ENCODE measurements at regions not wholly inside any gene's neighbourhood (a gene's known extent, or its start where the extent isn't known, plus 50 kb on each side); places are given as distances from the start of the nearest gene placed in this dataset.
"Not testable (repeated sequence)": the region's sequence is repeated elsewhere in the genome, so short reads cannot be mapped to it uniquely, and the experiment has no call there.

DNA sequence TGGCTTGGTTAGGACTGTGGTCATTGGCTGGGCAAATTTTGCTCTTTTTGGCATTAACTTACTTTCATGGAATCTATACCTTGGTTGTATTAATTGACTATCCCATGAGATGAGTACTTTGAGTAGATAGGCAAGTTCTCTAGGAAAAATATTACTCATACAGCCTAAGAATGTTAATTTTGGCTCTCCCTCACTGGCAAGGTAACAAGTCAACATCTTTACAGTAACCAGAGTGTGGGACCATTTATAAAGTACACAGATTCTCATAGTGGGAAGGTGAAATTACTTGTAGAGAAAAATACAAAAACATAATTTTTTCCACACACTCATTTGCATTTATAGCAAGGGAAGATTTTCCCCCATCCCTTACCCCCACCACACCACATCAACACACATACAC lies 154.6 kb upstream of the ZNF608 start:
- DNase-seq, result no peak

- DNase-seq, result peak; percentile 65
These were observed 155.8 kb upstream of the ZNF608 start for GRCh38 chr5:124902097-124902821.

DNA sequence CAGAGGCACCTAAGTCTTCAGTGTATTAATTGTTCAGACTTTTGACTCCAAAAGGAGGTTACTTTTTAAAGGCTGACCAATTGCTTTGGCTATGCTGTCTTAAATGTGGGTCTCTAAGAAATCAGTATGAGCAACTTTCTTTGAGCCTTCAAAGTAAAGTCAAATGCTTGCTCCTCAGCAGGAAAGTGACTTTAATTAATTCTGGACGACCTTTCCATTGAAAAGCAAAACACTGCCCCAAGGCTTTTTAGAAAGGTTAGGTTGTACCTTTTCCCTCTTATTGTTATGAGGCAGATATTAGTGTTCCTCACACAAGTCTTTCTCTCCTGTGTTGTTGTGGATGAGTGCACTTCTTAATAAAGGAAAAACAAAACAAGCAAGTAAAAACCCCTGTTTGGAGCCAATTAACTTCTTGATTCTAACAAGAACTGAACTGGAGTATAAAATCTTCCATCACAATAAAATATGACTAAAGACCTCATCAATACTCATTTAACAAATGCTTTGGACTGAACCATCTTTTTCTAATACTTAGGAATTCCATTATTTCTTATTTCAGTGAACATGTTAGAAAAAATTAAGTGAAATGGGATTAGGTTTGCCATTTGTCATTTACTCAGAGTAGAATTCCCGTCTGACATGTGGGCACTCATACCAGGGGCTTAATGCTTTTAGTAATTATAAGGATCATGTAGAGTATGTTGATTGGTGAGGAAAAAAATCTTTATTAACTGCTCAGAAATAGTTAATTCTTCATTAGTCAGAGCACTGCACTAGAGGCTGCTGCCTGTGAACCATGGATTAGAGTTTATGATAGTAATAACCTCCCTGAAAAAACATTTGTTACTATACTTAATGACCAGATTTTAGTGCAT lies 159.1 kb upstream of the ZNF608 start:
- no peak for DNase-seq

DNA sequence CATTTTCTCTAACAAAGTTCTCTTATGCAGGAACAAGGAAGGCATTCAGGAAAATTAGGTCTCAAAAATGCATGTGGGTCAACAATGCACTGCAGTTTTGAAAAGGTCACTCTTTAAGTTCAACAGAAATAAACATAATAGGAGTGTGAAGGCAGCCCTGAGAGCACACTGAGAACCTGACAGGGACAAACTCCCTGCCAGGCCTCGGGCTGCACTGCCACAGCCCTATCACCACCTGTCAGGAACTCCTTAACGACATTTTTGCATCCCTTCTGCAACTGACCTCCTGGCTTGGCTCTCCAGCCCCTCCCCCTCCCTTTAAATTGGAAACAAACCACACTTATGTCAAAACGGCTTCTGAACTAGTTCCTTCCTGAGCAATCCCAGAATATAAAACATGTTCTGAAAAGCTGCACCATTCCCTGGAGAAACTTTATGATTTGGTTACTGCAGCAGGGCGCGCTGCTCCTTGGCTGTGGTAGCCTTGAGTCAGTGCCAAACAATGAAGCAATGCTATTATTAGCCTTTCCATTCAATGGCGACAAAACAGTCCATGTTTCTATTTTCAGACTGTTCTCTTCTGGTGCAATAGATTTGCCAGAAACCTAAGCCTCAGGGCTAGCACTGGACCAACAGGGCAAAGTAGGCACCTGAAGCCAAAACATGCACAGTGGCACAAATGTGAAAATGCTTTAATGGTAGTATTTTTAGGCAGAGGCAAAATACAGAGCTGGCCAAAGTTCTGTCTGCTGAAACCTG lies 160.1 kb upstream of the ZNF608 start:
- peak; percentile 90 for DNase-seq

GRCh38 chr5:124907098-124907644 lies 160.7 kb upstream of the ZNF608 start:
- DNase-seq, result no peak

DNA sequence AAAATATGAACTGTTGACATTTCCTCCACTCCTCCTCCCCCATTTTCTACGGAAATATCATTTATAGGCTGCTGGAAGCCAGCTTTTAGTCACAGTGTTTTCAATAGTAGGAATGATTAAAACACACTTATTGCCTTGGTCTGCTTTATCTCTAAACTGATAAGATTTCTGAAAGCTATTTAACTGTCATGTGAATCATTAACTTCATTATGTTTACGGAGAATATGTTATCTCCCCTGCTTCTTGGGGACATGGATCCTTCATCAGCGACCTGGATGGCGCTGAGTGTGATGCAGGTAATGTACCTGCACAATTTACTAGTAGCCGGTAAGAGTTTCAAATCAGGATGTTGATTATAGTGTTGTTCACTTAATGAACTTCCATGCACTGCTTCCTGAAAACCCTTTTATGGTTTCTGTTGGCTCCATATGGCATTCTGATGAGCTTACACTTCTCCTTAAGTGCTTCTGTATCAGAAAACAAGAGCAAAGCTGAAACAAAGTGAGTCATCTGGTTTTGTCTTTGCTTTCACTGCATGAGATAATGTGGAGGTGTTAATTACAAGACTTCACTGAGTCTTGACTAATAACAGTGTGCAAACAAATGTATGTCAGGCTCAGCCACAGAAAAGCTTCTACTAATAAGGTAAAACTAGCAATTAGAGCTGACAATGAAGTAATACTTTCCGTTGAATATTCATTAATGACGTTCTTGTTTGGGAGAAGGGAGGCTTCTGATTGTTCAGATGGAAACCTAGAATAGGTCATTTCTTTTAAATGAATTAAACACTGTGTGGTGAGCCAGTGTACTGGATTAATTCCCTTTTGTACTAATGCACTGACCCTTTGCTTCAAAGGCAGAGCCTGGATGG lies 162.4 kb upstream of the ZNF608 start:
- no peak for DNase-seq

DNA sequence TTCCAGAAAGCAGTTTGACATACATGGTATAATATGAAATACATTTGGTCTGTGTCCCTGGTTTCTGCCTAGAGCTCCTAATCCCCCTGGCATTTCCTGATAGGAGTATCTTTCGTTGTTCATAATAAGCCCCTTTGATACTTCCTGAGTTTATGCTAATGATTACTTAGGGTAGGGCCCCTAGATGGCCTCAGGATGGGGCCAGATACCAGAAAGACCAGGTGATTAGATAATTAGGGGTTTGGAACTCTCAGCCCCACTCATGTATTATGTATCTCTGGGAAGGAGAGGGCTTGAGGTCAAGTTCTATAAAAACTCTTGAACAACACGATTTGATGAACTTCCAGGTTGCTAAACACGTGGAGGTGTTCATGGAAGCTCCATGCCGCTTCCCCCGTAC lies 163.3 kb upstream of the ZNF608 start:
- DNase-seq, result no peak

GRCh38 chr5:124910354-124911016 lies 164.0 kb upstream of the ZNF608 start:
- no peak for DNase-seq

DNA sequence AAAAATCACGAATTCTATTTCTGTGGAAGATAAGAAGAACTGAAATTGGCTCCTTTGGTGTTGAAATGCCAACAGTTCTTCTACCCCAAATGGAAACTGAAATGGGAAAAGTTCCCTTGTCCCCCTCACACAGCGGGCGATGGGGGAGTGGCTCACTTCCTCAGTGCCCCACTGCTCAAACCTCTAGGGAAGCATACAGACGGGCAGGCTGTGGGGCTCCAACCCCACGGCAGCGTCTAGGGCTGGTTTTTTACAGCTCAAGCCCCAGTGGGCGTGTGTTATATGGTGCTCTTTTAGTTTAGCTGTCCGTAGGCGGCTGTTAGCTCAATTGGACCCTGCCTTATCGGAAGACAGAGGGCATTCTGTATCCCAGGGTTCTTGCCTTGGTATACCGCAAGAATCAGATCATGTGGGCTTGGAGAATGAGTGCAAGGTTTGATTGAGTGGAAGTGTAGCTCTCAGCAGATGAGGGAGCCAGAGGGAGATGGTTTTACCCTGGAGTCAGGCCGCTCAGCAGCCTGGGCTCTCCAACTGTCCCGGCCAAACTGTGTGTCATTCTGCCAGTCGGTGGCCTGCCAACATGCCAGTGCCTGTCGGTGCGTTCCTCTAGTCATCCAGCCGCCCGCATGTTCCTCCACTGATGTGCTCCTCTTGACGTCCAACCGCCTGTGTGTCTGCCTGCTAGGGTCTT lies 166.3 kb upstream of the ZNF608 start:
- no peak for DNase-seq

GRCh38 chr5:124913329-124913653 lies 166.9 kb upstream of the ZNF608 start:
- DNase-seq, result no peak

DNA sequence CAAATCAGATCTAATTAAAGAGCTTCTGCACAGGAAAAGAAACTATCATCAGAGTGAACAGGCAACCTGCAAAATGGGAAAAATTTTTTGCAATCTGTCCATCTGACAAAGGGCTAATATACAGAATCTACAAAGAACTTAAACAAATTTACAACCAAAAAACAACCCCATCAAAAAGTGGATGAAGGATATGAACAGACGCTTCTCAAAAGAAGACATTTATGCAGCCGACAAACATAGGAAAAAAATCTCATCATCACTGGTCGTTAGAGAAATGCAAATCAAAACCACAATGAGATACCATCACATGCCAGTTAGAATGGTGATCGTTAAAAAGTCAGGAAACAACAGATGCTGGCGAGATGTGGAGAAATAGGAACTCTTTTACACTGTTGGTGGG lies 169.9 kb upstream of the ZNF608 start:
- not testable (repeated sequence) for DNase-seq

DNA sequence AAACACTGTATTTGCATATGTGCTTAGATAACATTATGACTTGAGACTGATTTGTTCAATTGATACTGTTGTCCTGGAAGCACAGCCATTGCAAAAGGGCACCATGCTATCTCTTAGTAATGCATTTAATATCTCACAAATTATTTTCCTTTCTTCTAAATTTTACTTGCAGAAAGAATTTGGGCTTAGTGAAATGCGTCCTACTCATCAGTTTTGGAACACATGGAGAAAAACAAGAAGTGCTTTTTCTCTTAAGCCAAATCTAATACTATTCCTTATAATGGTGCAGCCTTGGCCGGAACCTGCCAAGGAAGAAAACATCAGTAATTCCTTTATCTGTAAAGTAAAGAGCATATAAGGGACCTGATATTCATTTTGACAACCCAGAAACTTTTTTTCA lies 172.2 kb upstream of the ZNF608 start:
- DNase-seq, result no peak

DNA sequence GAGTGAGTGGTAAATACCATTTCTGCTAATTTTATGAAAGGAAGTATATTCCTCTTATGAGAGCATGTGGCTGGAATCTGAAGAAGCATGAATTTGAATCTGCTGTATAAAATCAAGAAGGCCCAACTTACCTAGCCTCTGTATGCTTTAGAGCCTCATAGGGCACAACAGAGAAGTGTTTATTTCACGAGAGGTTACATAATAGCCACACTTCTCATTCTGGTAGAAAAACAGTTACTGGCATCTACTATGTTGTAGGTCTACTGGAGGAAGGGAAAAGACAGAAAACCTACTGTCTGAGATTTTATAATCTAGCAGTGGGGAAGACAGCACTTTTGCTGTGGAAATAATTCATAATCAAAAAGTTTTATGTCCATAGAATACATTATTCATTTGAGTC lies 172.6 kb upstream of the ZNF608 start:
- no peak for DNase-seq

- DNase-seq, result no peak
These were observed 173.5 kb upstream of the ZNF608 start for GRCh38 chr5:124919747-124920525.

DNA sequence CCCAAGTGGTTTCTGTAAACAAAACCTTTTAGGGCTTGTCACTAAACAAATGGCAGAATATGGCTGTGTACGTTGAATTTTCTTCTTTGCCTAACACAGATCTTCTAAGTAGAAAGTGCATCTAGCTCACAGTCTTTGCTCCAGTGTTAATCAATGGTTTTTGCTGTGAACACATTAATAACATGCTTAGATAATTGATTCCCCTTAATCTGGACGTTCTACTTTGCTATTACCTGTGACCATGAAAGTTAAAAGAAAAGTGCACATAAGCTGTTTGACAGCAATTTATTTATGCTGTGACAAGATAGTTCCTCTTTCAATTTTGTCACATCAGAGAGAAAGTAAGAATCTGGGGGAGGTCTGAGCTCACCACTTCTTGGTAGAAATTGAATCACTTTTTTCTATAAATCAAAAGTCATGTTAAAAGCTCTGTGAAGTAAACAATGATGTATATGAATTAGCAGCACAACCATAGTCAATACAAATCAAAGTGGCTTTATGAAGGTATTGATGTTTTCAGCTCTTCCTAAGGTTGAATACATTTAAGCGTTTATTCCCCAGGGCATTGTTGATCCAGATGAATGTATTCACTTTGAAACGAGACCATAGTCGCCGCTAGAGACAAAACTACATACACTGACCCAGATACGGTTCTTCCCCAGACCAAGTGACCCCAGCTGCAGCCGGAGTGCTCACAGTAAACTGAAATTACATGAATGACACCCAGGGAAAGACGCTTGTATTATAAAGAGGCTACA lies 174.6 kb upstream of the ZNF608 start:
- DNase-seq, result no peak

DNA sequence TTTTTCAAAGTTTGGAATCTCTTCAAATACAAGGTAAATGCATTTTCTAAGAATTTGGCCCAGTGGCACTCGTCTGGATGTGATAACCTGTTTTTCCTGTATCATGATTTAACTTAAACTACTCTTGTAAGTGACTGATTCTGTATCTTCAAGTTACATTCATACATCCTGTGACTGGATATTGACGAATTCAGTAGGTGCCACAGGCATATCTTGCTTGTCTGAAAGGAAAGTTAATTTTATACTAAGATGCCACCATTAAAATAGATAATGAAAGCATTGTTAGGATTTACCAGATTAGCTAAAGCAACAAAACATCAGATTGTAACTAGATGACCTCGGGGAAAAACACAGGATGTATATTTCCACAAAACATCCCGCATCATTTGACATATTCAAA lies 175.3 kb upstream of the ZNF608 start:
- DNase-seq, result no peak

DNA sequence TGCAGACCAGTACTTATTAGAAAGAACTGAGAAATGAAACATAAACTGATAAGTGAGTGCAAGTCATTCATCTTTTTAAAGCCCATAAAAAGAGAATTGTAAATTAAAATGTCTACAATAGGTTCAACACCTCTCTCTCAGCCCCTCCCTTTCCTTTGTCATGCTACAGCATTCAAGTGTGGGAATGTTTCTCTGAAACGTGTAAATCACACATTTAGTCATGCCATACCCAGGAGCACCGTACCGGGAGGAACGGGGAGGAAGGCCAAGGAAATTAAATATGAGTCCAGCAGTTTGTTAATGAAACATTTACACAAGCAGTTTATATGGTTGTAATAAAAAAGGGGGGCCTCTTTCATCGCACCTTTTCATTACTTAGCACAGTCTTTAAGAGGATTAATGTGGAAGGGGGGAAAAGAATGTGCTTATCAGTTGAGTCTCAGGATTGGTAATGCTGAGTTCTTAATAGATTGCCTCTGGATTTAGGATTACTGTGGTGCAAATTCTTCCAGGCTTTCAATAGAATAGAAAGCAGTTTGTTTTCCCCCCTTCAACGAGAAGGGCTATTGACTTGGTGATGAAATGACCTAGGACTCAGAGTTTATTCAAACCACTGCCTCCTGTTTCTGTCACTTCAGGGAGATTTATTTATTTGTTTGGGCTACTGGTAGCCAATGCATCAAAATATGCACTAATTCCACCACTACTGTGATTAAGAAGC lies 176.0 kb upstream of the ZNF608 start:
- no peak for DNase-seq

- peak; percentile 81 for DNase-seq
These were observed 176.7 kb upstream of the ZNF608 start for GRCh38 chr5:124923131-124923530.

Data from tongue (tissue), 1 donor.